Hematopoietic multipotent progenitor cell treated with erythropoietin and hydrocortisone succinate and interleukin-3 and kit ligand, for 17 days (in vitro differentiated cells): ENCODE measurements at regions not wholly inside any gene's neighbourhood (a gene's known extent, or its start where the extent isn't known, plus 50 kb on each side); places are given as distances from the start of the nearest gene placed in this dataset.

Experiments used
- DNase-seq: peaks from one replicate; pipeline ENCODE4 v3.0.0-alpha.2; 2015; ENCODE audit warnings: low spot score

GRCh38 chr4:177696438-177696966, 254.3 kb upstream of the AGA start:
- no peak for DNase-seq

GRCh38 chr4:177699365-177700213, 257.4 kb upstream of the AGA start:
- no peak for DNase-seq

- no peak for DNase-seq
Observed at GRCh38 chr4:177706916-177707315, 264.7 kb upstream of the AGA start.

GRCh38 chr4:177713454-177713853, 271.2 kb upstream of the AGA start:
- no peak for DNase-seq

GRCh38 chr4:177717407-177717806, 275.2 kb upstream of the AGA start:
- DNase-seq = no peak

- no peak for DNase-seq
Observed at GRCh38 chr4:177718514-177718913, 276.3 kb upstream of the AGA start.

GRCh38 chr4:177726111-177726510, 283.9 kb upstream of the AGA start:
- DNase-seq = no peak

GRCh38 chr4:177728361-177729152, 286.3 kb upstream of the AGA start:
- DNase-seq = no peak

- no peak for DNase-seq
Observed at GRCh38 chr4:177729681-177730080, 287.4 kb upstream of the AGA start.

- no peak for DNase-seq
Observed at GRCh38 chr4:177737387-177737940, 295.2 kb upstream of the AGA start.

- DNase-seq = no peak
Observed at GRCh38 chr4:177740563-177740962, 298.3 kb upstream of the AGA start.

- no peak for DNase-seq
Observed at GRCh38 chr4:177759729-177760128, 317.5 kb upstream of the AGA start.

GRCh38 chr4:177761692-177762091, 319.5 kb upstream of the AGA start:
- no peak for DNase-seq

GRCh38 chr4:177769155-177769554, 326.9 kb upstream of the AGA start:
- no peak for DNase-seq

- no peak for DNase-seq
Observed at GRCh38 chr4:177770776-177771175, 328.5 kb upstream of the AGA start.

GRCh38 chr4:177771645-177772044, 329.4 kb upstream of the AGA start:
- no peak for DNase-seq

GRCh38 chr4:177778623-177779022, 336.4 kb upstream of the AGA start:
- DNase-seq = no peak

GRCh38 chr4:177785000-177785399, 342.8 kb upstream of the AGA start:
- DNase-seq = no peak

GRCh38 chr4:177789610-177790009, 347.4 kb upstream of the AGA start:
- DNase-seq = no peak

- DNase-seq = no peak
Observed at GRCh38 chr4:177791188-177791587, 349.0 kb upstream of the AGA start.

GRCh38 chr4:177796841-177797240, 354.6 kb upstream of the AGA start:
- no peak for DNase-seq

GRCh38 chr4:177798161-177798560, 355.9 kb upstream of the AGA start:
- DNase-seq = no peak

GRCh38 chr4:177802162-177802561, 359.9 kb upstream of the AGA start:
- DNase-seq = no peak
